Fibroblast of lung (primary cell): ENCODE measurements at regions not wholly inside any gene's neighbourhood (a gene's known extent, or its start where the extent isn't known, plus 50 kb on each side); places are given as distances from the start of the nearest gene placed in this dataset.
A peak's percentile ranks its signal among the peaks of the same experiment; 100 is the strongest.

Experiments
- DNase-seq, 2 donors: peaks; one replicate each; pipeline versions ENCODE4 v3.0.0 to v3.0.0-alpha.2; 2010; ENCODE audit warnings: low read depth in 2 of 2
- H2AFZ ChIP-seq: 2 replicates; pipeline ENCODE4 v1.5.1; 2012; ENCODE audit warnings: low read length, control low read depth, inconsistent platforms
- H3K27ac ChIP-seq: 2 replicates; pipeline ENCODE4 v1.5.1; 2011; ENCODE audit warnings: low read length, control low read depth; ENCODE audit not compliant: insufficient read depth
- H3K27me3 ChIP-seq: 2 replicates; pipeline ENCODE4 v1.5.1; 2011; ENCODE audit warnings: mild to moderate bottlenecking, low read length; ENCODE audit not compliant: control insufficient read depth, insufficient read depth
- H3K36me3 ChIP-seq: 2 replicates; pipeline ENCODE4 v1.5.1; 2011; ENCODE audit warnings: low read length; ENCODE audit not compliant: control insufficient read depth, insufficient read depth
- H3K4me1 ChIP-seq: 2 replicates; pipeline ENCODE4 v1.5.1; 2011; ENCODE audit warnings: low read length; ENCODE audit not compliant: control insufficient read depth, insufficient read depth; ENCODE audit errors: extremely low read depth
- H3K4me2 ChIP-seq: 2 replicates; pipeline ENCODE4 v1.5.1; 2011; ENCODE audit warnings: low read length, control low read depth; ENCODE audit not compliant: insufficient read depth; ENCODE audit errors: extremely low read depth
- H3K4me3 ChIP-seq, 4 experiments: fragments of 200-600 bp in 1 of 4; sonication (generic) in 1 of 4; replicated peaks in 1 of 4; 2 replicates each; pipeline ENCODE4 v1.5.1; 2011 to 2016; ENCODE audit warnings: low read length in 4 of 4, low read depth in 3 of 4, mild to moderate bottlenecking in 3 of 4, control low read depth in 2 of 4, inconsistent platforms in 1 of 4, mixed read lengths in 1 of 4; ENCODE audit not compliant: insufficient read depth in 1 of 4; ENCODE audit errors: control extremely low read depth in 1 of 4
- H3K79me2 ChIP-seq: 2 replicates; pipeline ENCODE4 v1.5.1; 2012; ENCODE audit warnings: mild to moderate bottlenecking, low read length, inconsistent platforms; ENCODE audit not compliant: control insufficient read depth, insufficient read depth
- H3K9ac ChIP-seq: 2 replicates; pipeline ENCODE4 v1.5.1; 2011; ENCODE audit warnings: mild to moderate bottlenecking, low read length, control low read depth; ENCODE audit not compliant: insufficient read depth
- H3K9me3 ChIP-seq: 2 replicates; pipeline ENCODE4 v1.5.1; 2012; ENCODE audit warnings: low read depth, low read length; ENCODE audit not compliant: control insufficient read depth, insufficient read depth
- H4K20me1 ChIP-seq: 2 replicates; pipeline ENCODE4 v1.5.1; 2011; ENCODE audit warnings: low read length; ENCODE audit not compliant: control insufficient read depth, insufficient read depth; ENCODE audit errors: extremely low read depth
- CTCF ChIP-seq, 2 donors: IDR thresholded peaks in 1 of 2; conservative IDR thresholded peaks in 1 of 2; 1 replicate in 1 of 2; 2 replicates in 1 of 2; pipeline ENCODE4 v1.5.1; 2011 to 2012; ENCODE audit warnings: low read length in 2 of 2, control low read depth in 1 of 2, inconsistent platforms in 1 of 2, low read depth in 1 of 2, mild to moderate bottlenecking in 1 of 2
- EZH2 ChIP-seq: IDR thresholded peaks from 2 replicates; pipeline ENCODE4 v1.5.1; 2012; ENCODE audit warnings: low read length, control low read depth, mild to moderate bottlenecking; ENCODE audit errors: missing control alignments

GRCh38 chr7:31263338-31263737, 77.2 kb downstream of the NEUROD6 start:
- Histone ChIP-seq H3K27me3 (no peaks in the 10 kb centered on the region), H4K20me1 (no peaks in the 10 kb centered on the region), H3K27ac (no peak overlapping the region), H3K4me2 (no peak overlapping the region), H3K4me1 (no peaks in the 10 kb centered on the region), H2AFZ (no peak overlapping the region), H3K79me2 (no peaks in the 10 kb centered on the region), H3K36me3 (no peaks in the 10 kb centered on the region), H3K4me3 (no peak overlapping the region), H3K9me3 (no peaks in the 10 kb centered on the region), H3K9ac (no peak overlapping the region)
- TF ChIP-seq CTCF (conservative IDR thresholded peaks at IDR 0.05 in 1 of 2, IDR thresholded peaks at IDR 0.05 in 1 of 2; ENCODE audit: low read depth in 1 of 2, low read length in 2 of 2) (no peak), EZH2 (no peak)
- DNase-seq = no peak

GRCh38 chr7:31261341-31261740, 79.2 kb downstream of the NEUROD6 start:
- H3K4me1 ChIP-seq = no peaks in the 10 kb centered on the region
- TF ChIP-seq CTCF (conservative IDR thresholded peaks at IDR 0.05 in 1 of 2, IDR thresholded peaks at IDR 0.05 in 1 of 2; ENCODE audit: low read depth in 1 of 2, low read length in 2 of 2) (no peak), EZH2 (no peak)
- H3K27ac ChIP-seq = no peak overlapping the region
- H3K4me3 ChIP-seq = no peak overlapping the region
- H3K9ac ChIP-seq = no peak overlapping the region
- H3K9me3 ChIP-seq = no peaks in the 10 kb centered on the region
- no peaks in the 10 kb centered on the region for H4K20me1 ChIP-seq
- DNase-seq = peak in 1 of 2 donors; percentile 2
- H3K4me2 ChIP-seq = no peak overlapping the region
- no peaks in the 10 kb centered on the region for H3K36me3 ChIP-seq
- no peak overlapping the region for H2AFZ ChIP-seq
- H3K27me3 ChIP-seq = no peaks in the 10 kb centered on the region
- no peaks in the 10 kb centered on the region for H3K79me2 ChIP-seq

GRCh38 chr7:31260851-31261250, 79.7 kb downstream of the NEUROD6 start:
- H2AFZ ChIP-seq = no peak overlapping the region
- no peak for TF ChIP-seq EZH2
- no peak for TF ChIP-seq CTCF (conservative IDR thresholded peaks at IDR 0.05 in 1 of 2, IDR thresholded peaks at IDR 0.05 in 1 of 2; ENCODE audit: low read depth in 1 of 2, low read length in 2 of 2)
- no peaks in the 10 kb centered on the region for H3K27me3 ChIP-seq
- H3K9ac ChIP-seq = no peak overlapping the region
- H4K20me1 ChIP-seq = no peaks in the 10 kb centered on the region
- no peaks in the 10 kb centered on the region for H3K79me2 ChIP-seq
- no peak overlapping the region for H3K4me3 ChIP-seq
- no peak for DNase-seq
- no peaks in the 10 kb centered on the region for H3K4me1 ChIP-seq
- no peak overlapping the region for H3K27ac ChIP-seq
- H3K36me3 ChIP-seq = no peaks in the 10 kb centered on the region
- H3K4me2 ChIP-seq = no peak overlapping the region
- H3K9me3 ChIP-seq = no peaks in the 10 kb centered on the region
